ENCODE measurements at regions not wholly inside any gene's neighbourhood (a gene's known extent, or its start where the extent isn't known, plus 50 kb on each side); places are given as distances from the start of the nearest gene placed in this dataset.

DNA sequence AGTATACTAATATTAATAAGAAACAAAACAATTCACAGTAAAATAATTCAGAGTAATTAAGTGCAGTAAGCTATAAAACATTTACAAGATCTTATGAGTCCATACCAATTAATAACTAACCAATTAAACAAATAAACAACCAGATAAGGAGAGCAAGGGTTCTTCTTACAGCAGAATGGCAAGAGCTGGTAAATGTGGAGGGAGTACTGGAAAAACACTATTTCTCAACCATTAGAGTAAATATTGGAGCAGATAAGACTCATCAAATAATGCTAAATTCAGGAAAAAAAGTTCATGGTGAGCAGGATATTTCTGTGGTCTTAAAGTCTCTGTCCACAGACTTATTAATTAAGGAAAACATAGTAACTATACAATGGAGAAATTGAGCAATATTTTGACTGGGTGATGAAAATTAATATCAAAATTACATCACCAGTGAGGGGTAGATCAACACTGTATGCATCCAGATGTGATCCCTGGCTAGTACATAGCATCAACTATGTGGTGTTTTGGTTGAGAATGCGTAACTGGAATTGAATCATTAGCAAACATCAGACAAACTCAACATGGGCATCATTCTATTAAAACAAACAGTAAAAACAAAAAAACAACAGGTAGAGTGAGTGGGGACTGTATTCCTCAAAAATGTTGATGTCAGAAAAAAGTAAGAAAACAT lies 1376.7 kb downstream of the PCDH19 start:
- H4K91ac ChIP-seq (ENCODE audit: insufficient read length, low read depth, low read length) = no peak overlapping the region
- no peaks in the 10 kb centered on the region for H3K9me3 Mint-ChIP-seq
- H3K79me1 ChIP-seq (ENCODE audit: insufficient read depth, low read depth, low read length, poor library complexity, severe bottlenecking) = no peaks in the 10 kb centered on the region
- H3K4me1 ChIP-seq (ENCODE audit: insufficient read depth, low read length) = no peaks in the 10 kb centered on the region; the same call in 1 of the 2 replicates
- no peak overlapping the region for H3T11ph ChIP-seq (ENCODE audit: low read length)
- H4K8ac ChIP-seq (replicated peaks; ENCODE audit: insufficient read length, low read depth, low read length) = no peak overlapping the region
- no peak overlapping the region for H3K18ac ChIP-seq (ENCODE audit: insufficient read length, low read depth, low read length)
- H2BK12ac ChIP-seq (ENCODE audit: insufficient read length, low read depth, low read length) = no peak overlapping the region
- H3K27me3 ChIP-seq (ENCODE audit: insufficient read depth, low read length) = no peaks in the 10 kb centered on the region
- no peak overlapping the region for H4K5ac ChIP-seq (ENCODE audit: insufficient read length, low read depth, low read length)
- no peak overlapping the region for H2BK15ac ChIP-seq (ENCODE audit: low read depth, low read length)
- H3K79me2 ChIP-seq (ENCODE audit: insufficient read depth, low read length) = no peaks in the 10 kb centered on the region
- no peaks in the 10 kb centered on the region for H3K36me3 Mint-ChIP-seq (ENCODE audit: insufficient read depth in 1 of 3, low read depth in 3 of 3)
- H3K4me2 ChIP-seq (ENCODE audit: insufficient read depth, insufficient read length, low read length) = no peak overlapping the region
- TF ChIP-seq, protein P1, sequence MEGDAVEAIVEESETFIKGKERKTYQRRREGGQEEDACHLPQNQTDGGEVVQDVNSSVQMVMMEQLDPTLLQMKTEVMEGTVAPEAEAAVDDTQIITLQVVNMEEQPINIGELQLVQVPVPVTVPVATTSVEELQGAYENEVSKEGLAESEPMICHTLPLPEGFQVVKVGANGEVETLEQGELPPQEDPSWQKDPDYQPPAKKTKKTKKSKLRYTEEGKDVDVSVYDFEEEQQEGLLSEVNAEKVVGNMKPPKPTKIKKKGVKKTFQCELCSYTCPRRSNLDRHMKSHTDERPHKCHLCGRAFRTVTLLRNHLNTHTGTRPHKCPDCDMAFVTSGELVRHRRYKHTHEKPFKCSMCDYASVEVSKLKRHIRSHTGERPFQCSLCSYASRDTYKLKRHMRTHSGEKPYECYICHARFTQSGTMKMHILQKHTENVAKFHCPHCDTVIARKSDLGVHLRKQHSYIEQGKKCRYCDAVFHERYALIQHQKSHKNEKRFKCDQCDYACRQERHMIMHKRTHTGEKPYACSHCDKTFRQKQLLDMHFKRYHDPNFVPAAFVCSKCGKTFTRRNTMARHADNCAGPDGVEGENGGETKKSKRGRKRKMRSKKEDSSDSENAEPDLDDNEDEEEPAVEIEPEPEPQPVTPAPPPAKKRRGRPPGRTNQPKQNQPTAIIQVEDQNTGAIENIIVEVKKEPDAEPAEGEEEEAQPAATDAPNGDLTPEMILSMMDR (conservative IDR thresholded peaks at IDR 0.05) = no peak
- no peak overlapping the region for H3K23ac ChIP-seq (ENCODE audit: insufficient read length, low read depth, low read length)
- no peak overlapping the region for H3K14ac ChIP-seq (ENCODE audit: insufficient read depth, low read length)
- H3K27ac ChIP-seq (ENCODE audit: insufficient read length, low read depth, low read length) = no peak overlapping the region
- H3K4ac ChIP-seq (ENCODE audit: low read depth, low read length) = no peak overlapping the region
- no peak overlapping the region for H2BK120ac ChIP-seq (ENCODE audit: low read depth, low read length, poor library complexity, severe bottlenecking)
- DNase-seq = no peak
- H3K23me2 ChIP-seq (ENCODE audit: insufficient read length, low read depth, low read length, poor library complexity, severe bottlenecking) = no peaks in the 10 kb centered on the region
- no peaks in the 10 kb centered on the region for H3K9me3 ChIP-seq (ENCODE audit: control insufficient read depth, low read depth, low read length)
- no CpG with 5 or more reads among the region's 1 CpG for WGBS (ENCODE audit: extremely low coverage, insufficient read length, low lambda C conversion rate)
- no peak overlapping the region for H2BK5ac ChIP-seq (ENCODE audit: insufficient read length, low read length)
- no peaks in the 10 kb centered on the region for H4K20me1 ChIP-seq (ENCODE audit: control insufficient read depth, insufficient read depth, insufficient read length)
- no peak overlapping the region for H3K9ac ChIP-seq (ENCODE audit: extremely low read depth, insufficient read length, low read length)
- no peak overlapping the region for H2BK20ac ChIP-seq (ENCODE audit: low read depth, low read length, poor library complexity, severe bottlenecking)
- no peak overlapping the region for H2AFZ ChIP-seq (ENCODE audit: low read length)
- peaks cover 17 to 26% of the 10 kb centered on the region in 2 experiments for H3K4me1 Mint-ChIP-seq
- no peak overlapping the region for H2AK5ac ChIP-seq (ENCODE audit: insufficient read length, low read length)
- no peak overlapping the region for H3K4me3 Mint-ChIP-seq
- no peak overlapping the region; a peak in 1 of 7 replicates for H3K27ac Mint-ChIP-seq
- no peak overlapping the region for H3K56ac ChIP-seq (ENCODE audit: insufficient read length, low read depth, low read length)
- no peaks in the 10 kb centered on the region for H3K27me3 Mint-ChIP-seq (ENCODE audit: low read depth)

All from H9 (cell line).